Fibroblast of lung (primary cell): ENCODE measurements at regions not wholly inside any gene's neighbourhood (a gene's known extent, or its start where the extent isn't known, plus 50 kb on each side); places are given as distances from the start of the nearest gene placed in this dataset.
"Not testable (repeated sequence)": the region's sequence is repeated elsewhere in the genome, so short reads cannot be mapped to it uniquely, and the experiment has no call there.

Source experiments
- DNase-seq, 2 donors: peaks; one replicate each; pipeline versions ENCODE4 v3.0.0 to v3.0.0-alpha.2; 2010; ENCODE audit warnings: low read depth in 2 of 2
- H2AFZ ChIP-seq: 2 replicates; pipeline ENCODE4 v1.5.1; 2012; ENCODE audit warnings: low read length, control low read depth, inconsistent platforms
- H3K27ac ChIP-seq: 2 replicates; pipeline ENCODE4 v1.5.1; 2011; ENCODE audit warnings: low read length, control low read depth; ENCODE audit not compliant: insufficient read depth
- H3K27me3 ChIP-seq: 2 replicates; pipeline ENCODE4 v1.5.1; 2011; ENCODE audit warnings: mild to moderate bottlenecking, low read length; ENCODE audit not compliant: control insufficient read depth, insufficient read depth
- H3K36me3 ChIP-seq: 2 replicates; pipeline ENCODE4 v1.5.1; 2011; ENCODE audit warnings: low read length; ENCODE audit not compliant: control insufficient read depth, insufficient read depth
- H3K4me1 ChIP-seq: 2 replicates; pipeline ENCODE4 v1.5.1; 2011; ENCODE audit warnings: low read length; ENCODE audit not compliant: control insufficient read depth, insufficient read depth; ENCODE audit errors: extremely low read depth
- H3K4me2 ChIP-seq: 2 replicates; pipeline ENCODE4 v1.5.1; 2011; ENCODE audit warnings: low read length, control low read depth; ENCODE audit not compliant: insufficient read depth; ENCODE audit errors: extremely low read depth
- H3K4me3 ChIP-seq, 4 experiments: fragments of 200-600 bp in 1 of 4; sonication (generic) in 1 of 4; replicated peaks in 1 of 4; 2 replicates each; pipeline ENCODE4 v1.5.1; 2011 to 2016; ENCODE audit warnings: low read length in 4 of 4, low read depth in 3 of 4, mild to moderate bottlenecking in 3 of 4, control low read depth in 2 of 4, inconsistent platforms in 1 of 4, mixed read lengths in 1 of 4; ENCODE audit not compliant: insufficient read depth in 1 of 4; ENCODE audit errors: control extremely low read depth in 1 of 4
- H3K79me2 ChIP-seq: 2 replicates; pipeline ENCODE4 v1.5.1; 2012; ENCODE audit warnings: mild to moderate bottlenecking, low read length, inconsistent platforms; ENCODE audit not compliant: control insufficient read depth, insufficient read depth
- H3K9ac ChIP-seq: 2 replicates; pipeline ENCODE4 v1.5.1; 2011; ENCODE audit warnings: mild to moderate bottlenecking, low read length, control low read depth; ENCODE audit not compliant: insufficient read depth
- H3K9me3 ChIP-seq: 2 replicates; pipeline ENCODE4 v1.5.1; 2012; ENCODE audit warnings: low read depth, low read length; ENCODE audit not compliant: control insufficient read depth, insufficient read depth
- H4K20me1 ChIP-seq: 2 replicates; pipeline ENCODE4 v1.5.1; 2011; ENCODE audit warnings: low read length; ENCODE audit not compliant: control insufficient read depth, insufficient read depth; ENCODE audit errors: extremely low read depth
- CTCF ChIP-seq, 2 donors: IDR thresholded peaks in 1 of 2; conservative IDR thresholded peaks in 1 of 2; 1 replicate in 1 of 2; 2 replicates in 1 of 2; pipeline ENCODE4 v1.5.1; 2011 to 2012; ENCODE audit warnings: low read length in 2 of 2, control low read depth in 1 of 2, inconsistent platforms in 1 of 2, low read depth in 1 of 2, mild to moderate bottlenecking in 1 of 2
- EZH2 ChIP-seq: IDR thresholded peaks from 2 replicates; pipeline ENCODE4 v1.5.1; 2012; ENCODE audit warnings: low read length, control low read depth, mild to moderate bottlenecking; ENCODE audit errors: missing control alignments

- H3K4me2 ChIP-seq: no peak overlapping the region
- no peaks in the 10 kb centered on the region for H4K20me1 ChIP-seq
- no peaks in the 10 kb centered on the region for H3K27me3 ChIP-seq
- H3K9me3 ChIP-seq: no peaks in the 10 kb centered on the region
- H3K4me1 ChIP-seq: peaks cover 4% of the 10 kb centered on the region
- TF ChIP-seq CTCF (conservative IDR thresholded peaks at IDR 0.05 in 1 of 2, IDR thresholded peaks at IDR 0.05 in 1 of 2; ENCODE audit: low read depth in 1 of 2, low read length in 2 of 2) (no peak), EZH2 (no peak)
- H3K36me3 ChIP-seq: no peaks in the 10 kb centered on the region
- no peak overlapping the region for H2AFZ ChIP-seq
- no peak overlapping the region for H3K27ac ChIP-seq
- DNase-seq: peak in 1 of 2 donors; percentile 86
- H3K9ac ChIP-seq: no peak overlapping the region
- H3K79me2 ChIP-seq: no peaks in the 10 kb centered on the region
- no peak overlapping the region for H3K4me3 ChIP-seq
Measured at GRCh38 chr6:169101036-169101805, 152.4 kb downstream of the THBS2 start.

GRCh38 chr6:169099411-169100202 is 154.0 kb downstream of the THBS2 start:
- no peaks in the 10 kb centered on the region for H3K9me3 ChIP-seq
- peak; percentile 42 to 63 for DNase-seq
- H2AFZ ChIP-seq: no peak overlapping the region
- no peaks in the 10 kb centered on the region for H3K79me2 ChIP-seq
- TF ChIP-seq CTCF (conservative IDR thresholded peaks at IDR 0.05 in 1 of 2, IDR thresholded peaks at IDR 0.05 in 1 of 2; ENCODE audit: low read depth in 1 of 2, low read length in 2 of 2): no peak
- TF ChIP-seq EZH2: no peak
- no peaks in the 10 kb centered on the region for H3K27me3 ChIP-seq
- no peaks in the 10 kb centered on the region for H4K20me1 ChIP-seq
- H3K4me2 ChIP-seq: no peak overlapping the region
- H3K4me1 ChIP-seq: peaks cover 4% of the 10 kb centered on the region
- H3K27ac ChIP-seq: no peak overlapping the region
- no peak overlapping the region for H3K4me3 ChIP-seq
- H3K9ac ChIP-seq: no peak overlapping the region
- H3K36me3 ChIP-seq: no peaks in the 10 kb centered on the region

- H3K9me3 ChIP-seq: not testable (repeated sequence)
Measured at GRCh38 chr6:169098651-169099050, 155.0 kb downstream of the THBS2 start.

More at GRCh38 chr6:169098651-169099050, 155.0 kb downstream of the THBS2 start:
- H4K20me1 ChIP-seq, H3K27me3 ChIP-seq, H3K36me3 ChIP-seq, H3K4me1 ChIP-seq, H3K27ac ChIP-seq, H3K4me3 ChIP-seq, H3K4me2 ChIP-seq, H2AFZ ChIP-seq, H3K79me2 ChIP-seq, H3K9ac ChIP-seq: not testable (repeated sequence)
- DNase-seq: peak in 1 of 2 donors; percentile 48
